Sigmoid colon (tissue), 4 donors: ENCODE measurements at regions not wholly inside any gene's neighbourhood (a gene's known extent, or its start where the extent isn't known, plus 50 kb on each side); places are given as distances from the start of the nearest gene placed in this dataset.

Experiments used
- CTCF ChIP-seq, 4 experiments: fragments of 450-650 bp in 3 of 4; fragments of 200-600 bp in 1 of 4; IDR thresholded peaks; one replicate each; pipeline ENCODE4 v1.5.1; 2016 to 2019; ENCODE audit warnings: antibody characterized with exemption in 4 of 4, mild to moderate bottlenecking in 3 of 4, moderate library complexity in 2 of 4
- EP300 ChIP-seq, 4 donors: sonication (generic); formaldehyde crosslinking; IDR thresholded peaks; one replicate each; pipeline ENCODE4 v1.6.1; 2017; ENCODE audit warnings: antibody characterized with exemption in 4 of 4
- POLR2A ChIP-seq, 2 donors: fragments of 450-650 bp; IDR thresholded peaks; one replicate each; pipeline ENCODE4 v1.6.1; 2016; ENCODE audit warnings: antibody characterized with exemption in 2 of 2, mild to moderate bottlenecking in 2 of 2, moderate library complexity in 2 of 2
- POLR2AphosphoS5 ChIP-seq, 4 donors: sonication (generic); formaldehyde crosslinking; IDR thresholded peaks; one replicate each; pipeline ENCODE4 v1.6.1; 2017; ENCODE audit warnings: antibody characterized with exemption in 4 of 4

- no peak for TF ChIP-seq CTCF (IDR thresholded peaks at IDR 0.05)
- TF ChIP-seq POLR2A (IDR thresholded peaks at IDR 0.05): no peak
- no peak for TF ChIP-seq POLR2AphosphoS5 (IDR thresholded peaks at IDR 0.05)
- TF ChIP-seq EP300 (IDR thresholded peaks at IDR 0.05): no peak
These were observed 259.7 kb upstream of the TUT7 start for GRCh38 chr9:86613943-86614342.
